AG04449 (cell line): ENCODE measurements at regions not wholly inside any gene's neighbourhood (a gene's known extent, or its start where the extent isn't known, plus 50 kb on each side); places are given as distances from the start of the nearest gene placed in this dataset.
"Not testable (repeated sequence)": the region's sequence is repeated elsewhere in the genome, so short reads cannot be mapped to it uniquely, and the experiment has no call there.

Source experiments
- CTCF ChIA-PET: fragments of 350-600 bp; formaldehyde crosslinking; extraction: SDS; loops from one replicate; lab custom pipeline; 2021; ENCODE audit warnings: antibody characterized with exemption; lab: Yijun Ruan, JAX
- POLR2A ChIA-PET: fragments of 400-600, 350-600 bp; formaldehyde crosslinking; extraction: SDS; loops from one replicate; lab custom pipeline; 2020; ENCODE audit warnings: antibody characterized with exemption, inconsistent platforms; lab: Yijun Ruan, JAX
- DNase-seq: peaks from one replicate; pipeline ENCODE4 v3.0.0-alpha.2; 2010; ENCODE audit warnings: low read depth, low spot score
- H3K4me3 ChIP-seq: 2 replicates; pipeline ENCODE4 v1.5.1; 2011; ENCODE audit warnings: low read depth, mild to moderate bottlenecking, control low read depth, low read length
- TF ChIP-seq, protein P1 (sequence below): IDR thresholded peaks from one replicate; pipeline ENCODE4 v1.5.1; 2011; ENCODE audit warnings: mild to moderate bottlenecking, moderate library complexity, low read length, control low read depth, inconsistent platforms; ENCODE audit not compliant: insufficient read depth; ENCODE audit errors: missing control alignments

DNA sequence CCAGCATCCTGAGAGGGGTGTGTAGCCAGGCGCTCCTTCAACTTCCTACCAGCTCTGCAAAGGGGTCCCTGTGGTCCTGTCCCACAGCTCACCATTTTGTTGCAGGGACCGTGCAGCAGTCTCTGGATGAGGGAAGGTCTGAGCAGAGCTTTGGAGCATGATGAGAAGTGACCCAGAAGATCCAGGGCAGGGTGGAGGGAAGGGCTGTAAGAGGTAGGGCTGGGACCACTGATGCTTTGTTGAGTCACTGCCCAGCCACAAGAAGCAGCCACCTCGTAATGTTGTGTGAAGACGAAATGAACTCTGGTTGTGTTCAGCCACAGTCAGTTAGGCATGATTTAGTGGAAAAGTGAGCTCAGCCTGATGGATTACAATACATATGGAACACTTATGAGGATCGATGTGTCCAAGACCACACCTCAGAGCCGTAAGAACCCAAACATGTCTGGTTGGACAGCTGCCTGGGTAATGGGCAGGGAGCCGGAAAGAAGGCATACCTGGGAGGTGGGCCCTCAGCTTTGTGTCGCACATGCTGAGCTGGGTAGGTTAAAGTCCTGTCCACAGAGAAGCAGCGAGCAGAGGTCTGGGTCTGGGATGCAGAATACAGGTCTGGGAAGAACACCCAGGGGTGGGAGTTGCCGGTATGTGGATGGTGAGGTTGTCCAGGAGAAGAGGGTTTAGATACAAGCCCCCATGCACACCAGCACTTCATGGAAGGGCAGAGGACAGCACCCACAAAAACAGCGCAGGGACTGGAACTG is 250.1 kb downstream of the GADD45G start:
- TF ChIP-seq, protein P1, sequence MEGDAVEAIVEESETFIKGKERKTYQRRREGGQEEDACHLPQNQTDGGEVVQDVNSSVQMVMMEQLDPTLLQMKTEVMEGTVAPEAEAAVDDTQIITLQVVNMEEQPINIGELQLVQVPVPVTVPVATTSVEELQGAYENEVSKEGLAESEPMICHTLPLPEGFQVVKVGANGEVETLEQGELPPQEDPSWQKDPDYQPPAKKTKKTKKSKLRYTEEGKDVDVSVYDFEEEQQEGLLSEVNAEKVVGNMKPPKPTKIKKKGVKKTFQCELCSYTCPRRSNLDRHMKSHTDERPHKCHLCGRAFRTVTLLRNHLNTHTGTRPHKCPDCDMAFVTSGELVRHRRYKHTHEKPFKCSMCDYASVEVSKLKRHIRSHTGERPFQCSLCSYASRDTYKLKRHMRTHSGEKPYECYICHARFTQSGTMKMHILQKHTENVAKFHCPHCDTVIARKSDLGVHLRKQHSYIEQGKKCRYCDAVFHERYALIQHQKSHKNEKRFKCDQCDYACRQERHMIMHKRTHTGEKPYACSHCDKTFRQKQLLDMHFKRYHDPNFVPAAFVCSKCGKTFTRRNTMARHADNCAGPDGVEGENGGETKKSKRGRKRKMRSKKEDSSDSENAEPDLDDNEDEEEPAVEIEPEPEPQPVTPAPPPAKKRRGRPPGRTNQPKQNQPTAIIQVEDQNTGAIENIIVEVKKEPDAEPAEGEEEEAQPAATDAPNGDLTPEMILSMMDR = no peak
- no peak overlapping the region for H3K4me3 ChIP-seq
- ChIA-PET POLR2A (no interaction called here), CTCF (no interaction called here)
- DNase-seq = no peak

GRCh38 chr9:89856296-89856695 is 251.5 kb downstream of the GADD45G start:
- POLR2A ChIA-PET, DNase-seq, CTCF ChIA-PET, H3K4me3 ChIP-seq: not testable (repeated sequence)

- CTCF ChIA-PET, H3K4me3 ChIP-seq, DNase-seq, POLR2A ChIA-PET: not testable (repeated sequence)
Observed at GRCh38 chr9:89856950-89857349, 252.1 kb downstream of the GADD45G start.

- H3K4me3 ChIP-seq, CTCF ChIA-PET, POLR2A ChIA-PET, DNase-seq: not testable (repeated sequence)
Observed at GRCh38 chr9:89859842-89860241, 255.0 kb downstream of the GADD45G start.

GRCh38 chr9:89861371-89861770 is 256.6 kb downstream of the GADD45G start:
- H3K4me3 ChIP-seq, POLR2A ChIA-PET, DNase-seq, CTCF ChIA-PET: not testable (repeated sequence)

DNA sequence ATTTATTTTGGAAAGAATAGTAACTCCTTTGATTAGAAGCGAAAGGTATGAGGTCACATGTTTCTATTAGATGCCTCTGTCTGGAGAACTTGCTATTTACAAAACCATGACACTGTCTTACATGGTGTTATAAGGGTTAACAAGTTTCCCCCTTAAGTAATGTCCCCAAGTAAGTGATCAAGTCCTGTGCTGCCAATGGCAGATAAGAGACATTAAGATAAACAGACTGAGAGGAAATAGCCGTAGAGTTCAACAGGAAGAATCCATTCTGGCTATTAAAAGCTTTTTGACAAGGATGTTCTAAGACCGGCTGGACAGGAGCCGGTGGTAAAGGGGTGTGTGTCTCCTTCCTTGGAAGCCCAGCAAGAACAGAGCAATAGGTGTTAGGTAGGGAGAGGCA is 257.5 kb downstream of the GADD45G start:
- ChIA-PET POLR2A (no interaction called here), CTCF (no interaction called here)
- DNase-seq = no peak
- H3K4me3 ChIP-seq = no peak overlapping the region
- TF ChIP-seq, protein P1 = no peak

DNA sequence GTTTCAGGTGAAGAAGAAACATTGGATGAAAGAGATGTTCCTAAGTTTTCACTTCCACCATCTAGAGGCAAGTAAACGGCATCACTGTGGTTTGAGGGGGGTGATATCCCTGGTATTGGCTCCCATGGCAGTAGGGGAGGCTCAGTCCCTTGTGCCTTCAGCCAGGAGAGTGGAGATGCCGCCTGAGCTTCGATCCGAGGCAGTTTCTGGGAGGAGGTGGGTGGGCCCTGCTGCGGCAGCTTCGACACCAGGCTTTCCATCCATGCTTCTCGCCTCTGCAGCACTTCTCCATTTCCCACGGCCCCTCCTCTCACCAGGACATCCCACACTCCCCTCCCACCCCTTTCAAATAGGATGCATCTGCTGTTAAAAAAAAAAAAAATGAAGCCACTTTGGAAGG is 258.3 kb downstream of the GADD45G start:
- no peak for DNase-seq
- no peak overlapping the region for H3K4me3 ChIP-seq
- TF ChIP-seq, protein P1 = no peak
- ChIA-PET POLR2A (no interaction called here), CTCF (interaction anchor here (0.8 kb wide), 1 partner anchor 10 kb away, joined by 3 read pairs; no protein-coding TSS in a partner anchor)

DNA sequence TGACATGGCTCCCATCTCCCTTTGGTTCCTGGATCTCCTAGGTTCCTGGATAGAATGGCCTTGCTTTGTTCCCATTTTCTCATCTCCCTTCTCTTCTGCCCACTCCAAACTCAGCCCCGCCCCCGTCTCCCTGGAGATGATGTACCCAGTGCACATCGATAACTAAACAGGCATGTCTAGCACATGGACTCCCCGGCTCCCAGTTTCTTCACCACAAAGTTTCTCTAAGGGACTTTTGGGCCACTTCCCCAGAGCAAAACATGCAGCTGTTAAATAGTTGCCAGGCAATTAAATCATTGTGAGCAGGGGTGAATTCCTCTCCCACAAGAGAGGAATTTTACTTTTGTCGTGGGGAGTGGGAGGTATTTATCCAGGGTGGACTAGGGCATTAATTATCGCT is 259.0 kb downstream of the GADD45G start:
- CTCF ChIA-PET = no interaction called here
- TF ChIP-seq, protein P1 = no peak
- no peak for DNase-seq
- H3K4me3 ChIP-seq = no peak overlapping the region
- POLR2A ChIA-PET = no interaction called here
